GM19238 (cell line): ENCODE measurements at regions not wholly inside any gene's neighbourhood (a gene's known extent, or its start where the extent isn't known, plus 50 kb on each side); places are given as distances from the start of the nearest gene placed in this dataset.
"Not testable (repeated sequence)": the region's sequence is repeated elsewhere in the genome, so short reads cannot be mapped to it uniquely, and the experiment has no call there.

Experiments
- DNase-seq: peaks from one replicate; pipeline ENCODE4 v3.0.0; 2011; ENCODE audit warnings: low spot score; ENCODE audit not compliant: insufficient read length

GRCh38 chr7:101708223-101708622 lies 79.1 kb upstream of the MYL10 start:
- DNase-seq, result no peak

GRCh38 chr7:101712652-101713051 lies 83.6 kb upstream of the MYL10 start:
- DNase-seq, result no peak

DNA sequence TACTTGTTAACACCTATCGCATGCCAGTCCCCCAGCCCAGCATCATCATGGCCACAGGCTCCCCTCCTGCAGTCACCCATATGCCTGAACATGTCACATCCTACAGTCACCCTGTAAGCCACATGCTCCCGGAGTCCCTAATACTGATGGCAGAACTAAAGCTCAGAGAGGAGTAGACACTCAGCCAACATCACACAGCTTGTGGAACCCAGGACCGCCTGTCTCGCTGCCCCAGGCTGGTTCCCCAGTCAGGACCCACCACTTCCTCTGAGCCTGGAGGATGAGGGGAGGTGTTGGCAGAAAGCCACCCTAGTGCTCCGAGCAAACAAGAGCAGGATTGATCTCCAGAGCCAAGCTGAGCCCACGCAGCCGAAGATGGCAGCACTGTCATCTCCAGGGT lies 85.0 kb upstream of the MYL10 start:
- no peak for DNase-seq

- no peak for DNase-seq
Observed at GRCh38 chr7:101717628-101718357, 88.7 kb upstream of the MYL10 start.

DNA sequence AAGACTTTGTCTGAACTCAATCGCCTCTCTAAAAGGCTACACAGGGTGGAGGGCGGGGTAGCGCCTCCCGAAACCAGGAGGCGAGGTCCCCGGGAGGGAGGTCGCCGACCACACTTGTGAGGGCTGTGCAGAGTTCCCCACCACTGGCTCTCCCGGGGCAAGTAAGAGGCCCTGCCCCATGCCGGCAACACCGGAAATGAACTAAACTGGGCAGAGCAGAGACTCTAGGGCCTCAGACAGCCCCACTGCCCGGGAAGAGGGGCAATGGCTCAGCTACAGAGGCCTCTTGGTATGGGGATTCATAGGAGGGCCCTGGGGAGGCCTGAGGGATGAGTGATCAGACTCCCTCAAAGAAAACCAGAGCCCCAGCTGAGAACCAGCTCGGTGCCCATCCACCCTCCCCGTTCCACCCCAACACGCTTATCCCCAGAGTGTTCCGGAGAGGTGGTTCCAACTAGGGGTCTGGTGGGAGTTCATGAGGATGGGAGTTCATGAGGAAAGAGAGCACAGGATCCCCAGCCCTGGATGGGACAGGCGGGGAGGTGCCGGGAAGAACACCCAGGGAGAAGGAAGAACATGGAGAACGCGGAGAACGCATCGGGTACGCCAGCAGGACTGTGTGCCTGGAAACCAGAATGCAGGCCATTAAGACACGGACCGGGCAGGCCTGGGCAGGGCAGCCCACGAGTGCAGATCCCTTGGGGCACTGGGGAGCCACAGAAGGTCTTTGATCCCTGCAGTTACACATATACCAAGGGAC lies 89.4 kb upstream of the MYL10 start:
- DNase-seq, result no peak

DNA sequence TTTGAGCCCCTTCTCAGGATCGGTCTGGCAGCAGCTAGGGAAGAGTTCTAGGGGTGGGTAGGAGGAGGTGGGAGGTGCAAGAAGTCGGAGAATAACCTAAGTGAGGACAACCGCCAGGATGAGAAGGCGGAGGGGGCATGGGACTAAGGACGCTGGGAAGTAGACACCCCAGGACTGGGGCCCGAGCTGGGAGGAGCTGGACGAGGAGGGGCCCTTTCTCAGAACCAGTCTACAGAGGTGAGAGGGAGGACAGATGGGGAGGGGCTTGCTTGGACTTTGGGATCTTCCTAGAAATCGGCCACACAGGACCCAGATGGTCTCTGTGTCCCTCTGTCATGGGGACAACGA lies 90.0 kb upstream of the MYL10 start:
- DNase-seq, result no peak

DNA sequence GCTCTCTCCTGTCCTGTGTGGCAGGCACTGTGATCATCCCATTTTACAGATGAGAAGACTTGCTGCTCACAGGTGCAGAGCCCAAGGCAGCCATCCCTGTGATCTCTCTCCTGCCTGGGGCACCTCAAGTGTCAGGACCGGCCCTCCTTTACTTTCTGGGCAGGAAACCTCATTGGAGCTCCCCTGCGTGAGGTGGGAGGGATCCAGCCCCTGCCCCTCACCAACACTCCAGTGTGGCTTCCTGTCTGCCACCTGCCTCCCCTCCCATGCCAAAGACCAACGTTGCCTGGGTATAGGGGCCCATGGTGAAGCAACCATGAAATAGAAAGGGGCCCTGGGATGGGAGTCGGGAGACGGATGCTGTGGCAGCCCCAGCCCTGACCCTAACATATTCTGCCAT lies 91.2 kb upstream of the MYL10 start:
- no peak for DNase-seq

DNA sequence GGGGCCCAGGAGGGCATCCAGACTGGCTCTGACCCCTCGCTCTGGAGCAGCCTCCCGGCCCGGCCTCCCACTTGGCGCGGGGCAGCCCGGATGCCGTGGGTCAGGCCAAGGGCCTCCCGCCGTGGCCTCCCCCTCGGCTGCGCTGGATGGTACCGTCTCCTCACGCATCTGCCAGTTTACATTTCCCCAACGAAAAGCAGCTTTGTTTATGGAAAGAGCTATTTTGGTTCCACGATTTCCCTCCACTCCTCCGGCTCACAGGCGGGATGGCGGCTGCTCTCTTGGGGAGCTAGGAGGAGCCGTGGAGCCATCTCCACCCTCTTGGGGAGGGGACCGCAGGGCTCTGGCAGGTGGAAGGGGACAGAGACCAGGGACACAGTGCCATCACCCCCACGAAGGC lies 93.2 kb upstream of the MYL10 start:
- no peak for DNase-seq

- no peak for DNase-seq
Observed at GRCh38 chr7:101723835-101724234, 93.6 kb upstream of the CUX1 start.

DNA sequence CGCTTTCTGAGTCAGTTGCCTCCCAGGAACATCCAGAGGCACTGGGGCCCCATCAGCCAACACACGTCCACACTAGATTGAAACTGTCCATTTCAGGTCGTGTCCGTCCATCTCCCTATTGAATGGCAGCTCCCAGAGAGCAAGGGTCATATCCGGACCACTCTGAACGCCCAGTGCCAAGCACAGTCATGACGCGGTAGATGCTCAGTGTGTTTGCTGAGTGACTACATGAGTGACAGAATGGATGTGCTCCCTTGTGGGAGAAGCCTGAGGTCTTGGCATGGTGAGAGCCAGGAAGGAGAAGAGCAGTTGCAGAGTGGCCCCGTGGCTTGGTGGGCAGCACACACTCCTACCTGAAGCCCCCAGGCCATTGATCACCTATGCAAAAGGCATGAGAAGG lies 92.5 kb upstream of the CUX1 start:
- no peak for DNase-seq

- DNase-seq, result no peak
Observed at GRCh38 chr7:101725921-101726320, 91.5 kb upstream of the CUX1 start.

GRCh38 chr7:101727184-101727583 lies 90.2 kb upstream of the CUX1 start:
- DNase-seq, result no peak

- DNase-seq, result no peak
Observed at GRCh38 chr7:101728128-101728527, 89.3 kb upstream of the CUX1 start.

GRCh38 chr7:101728873-101729240 lies 88.6 kb upstream of the CUX1 start:
- not testable (repeated sequence) for DNase-seq

- no peak for DNase-seq
Observed at GRCh38 chr7:101729241-101729883, 88.1 kb upstream of the CUX1 start.

DNA sequence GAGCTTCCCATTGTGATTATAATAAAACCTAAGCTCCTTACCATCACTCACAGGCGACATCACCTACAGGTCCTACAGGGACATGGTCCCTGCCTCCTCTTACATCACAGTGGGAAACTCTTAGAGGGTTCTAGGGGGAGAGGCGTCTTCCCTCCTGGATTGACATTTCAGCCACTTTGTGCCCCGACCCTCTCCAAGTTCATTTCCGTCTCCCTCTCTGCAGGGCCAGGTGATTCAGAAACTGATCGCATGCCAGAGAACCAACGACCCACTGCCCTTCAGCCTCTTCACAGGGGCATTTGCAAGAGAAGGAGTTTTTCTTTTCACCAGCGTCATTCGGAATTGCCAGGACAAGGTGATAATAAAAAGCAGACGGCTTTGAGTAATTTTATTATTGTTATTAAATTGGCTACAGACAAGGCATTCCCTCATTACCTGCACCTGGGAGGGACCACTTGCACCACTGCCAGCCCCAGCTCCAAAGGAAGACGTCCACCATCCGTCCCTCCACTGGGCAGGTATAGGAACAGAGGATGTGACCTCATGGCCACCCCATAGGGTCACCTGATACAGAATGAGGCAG lies 85.8 kb upstream of the CUX1 start:
- no peak for DNase-seq

GRCh38 chr7:101733713-101734475 lies 83.5 kb upstream of the CUX1 start:
- DNase-seq, result no peak

GRCh38 chr7:101736084-101736483 lies 81.3 kb upstream of the CUX1 start:
- DNase-seq, result no peak

DNA sequence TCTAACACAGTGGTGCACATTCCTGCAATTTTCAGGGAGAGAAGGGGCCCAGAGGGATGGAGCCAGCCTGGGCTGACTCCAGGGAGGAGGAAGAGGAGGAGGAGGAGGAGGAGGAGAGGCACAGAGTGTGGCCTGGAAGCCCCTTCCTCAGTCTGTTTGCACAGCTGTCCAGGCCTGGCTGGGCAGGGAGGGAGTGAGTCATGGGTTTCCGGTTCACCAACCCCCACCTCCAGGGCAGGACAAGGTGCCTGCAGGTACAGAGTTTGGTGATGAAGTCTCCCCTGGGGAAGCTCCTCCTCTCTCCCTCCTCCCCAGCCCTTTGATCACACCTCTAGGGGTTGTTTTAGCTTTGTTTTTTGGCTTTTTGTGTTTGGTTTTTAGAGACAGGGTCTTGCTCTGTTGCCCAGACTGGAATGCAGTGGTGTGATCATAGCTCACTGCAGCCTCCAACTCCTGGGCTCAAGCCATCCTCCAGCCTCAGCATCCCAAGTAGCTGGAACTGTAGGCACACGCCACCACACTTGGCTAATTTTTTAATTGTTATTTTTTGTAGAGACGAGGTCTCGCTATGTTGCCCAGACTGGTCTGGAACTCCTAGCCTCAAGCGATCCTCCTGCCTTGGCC lies 77.5 kb upstream of the CUX1 start:
- no peak for DNase-seq

- peak; percentile 58 for DNase-seq
Observed at GRCh38 chr7:101740981-101741725, 76.3 kb upstream of the CUX1 start.
